C4-2B (cell line): ENCODE measurements at regions not wholly inside any gene's neighbourhood (a gene's known extent, or its start where the extent isn't known, plus 50 kb on each side); places are given as distances from the start of the nearest gene placed in this dataset.
"Not testable (repeated sequence)": the region's sequence is repeated elsewhere in the genome, so short reads cannot be mapped to it uniquely, and the experiment has no call there.

Source experiments
- H3K27ac ChIP-seq: fragments of 450-650 bp; 2 replicates; pipeline ENCODE4 v1.5.1; 2017
- CTCF ChIP-seq: fragments of 450-650 bp; conservative IDR thresholded peaks from 2 replicates; pipeline ENCODE4 v1.5.1; 2017; ENCODE audit warnings: mild to moderate bottlenecking
- ZFX ChIP-seq: fragments of 450-650 bp; IDR thresholded peaks from 2 replicates; pipeline ENCODE4 v1.6.1; 2017

- H3K27ac ChIP-seq = no peak overlapping the region
- no peak for TF ChIP-seq CTCF
- TF ChIP-seq ZFX = no peak
Measured at GRCh38 chr1:73218995-73219546, 936.7 kb upstream of the NEGR1 start.

- no peak for TF ChIP-seq ZFX
- TF ChIP-seq CTCF = peak; percentile 31
- H3K27ac ChIP-seq = no peak overlapping the region
Measured at GRCh38 chr1:73205294-73205973, 923.1 kb upstream of the NEGR1 start.

- TF ChIP-seq ZFX (no peak), CTCF (no peak)
- no peak overlapping the region for H3K27ac ChIP-seq
Measured at GRCh38 chr1:73197972-73198371, 915.6 kb upstream of the NEGR1 start.

GRCh38 chr1:73194965-73195364 lies 912.6 kb upstream of the NEGR1 start:
- no peak overlapping the region for H3K27ac ChIP-seq

GRCh38 chr1:73183581-73183980 lies 901.2 kb upstream of the NEGR1 start:
- H3K27ac ChIP-seq = not testable (repeated sequence)

More at GRCh38 chr1:73194965-73195364, 912.6 kb upstream of the NEGR1 start:
- TF ChIP-seq ZFX (no peak), CTCF (no peak)

- H3K27ac ChIP-seq = no peak overlapping the region
- TF ChIP-seq CTCF (no peak), ZFX (no peak)
Measured at GRCh38 chr1:73181190-73181540, 898.8 kb upstream of the NEGR1 start.

- no peak for TF ChIP-seq CTCF
- TF ChIP-seq ZFX = no peak
Measured at GRCh38 chr1:73180397-73181189, 898.3 kb upstream of the NEGR1 start.

More at GRCh38 chr1:73180397-73181189, 898.3 kb upstream of the NEGR1 start:
- no peak overlapping the region for H3K27ac ChIP-seq
